ENCODE measurements at regions not wholly inside any gene's neighbourhood (a gene's known extent, or its start where the extent isn't known, plus 50 kb on each side); places are given as distances from the start of the nearest gene placed in this dataset.

GRCh38 chr2:11007331-11008264 lies 95.9 kb downstream of the KCNF1 start:
- DNase-seq: no peak
- no peak for ATAC-seq
- no peak overlapping the region for H3K27ac ChIP-seq
- intact Hi-C loops (cut with DNase I): no loop called here
- no peaks in the 10 kb centered on the region for H3K27me3 ChIP-seq (ENCODE audit: insufficient read depth in 3 of 3, low read length in 2 of 3)
- no peaks in the 10 kb centered on the region for H3K4me1 ChIP-seq
- no peaks in the 10 kb centered on the region for H3K9me3 ChIP-seq
- TF ChIP-seq CTCF (IDR thresholded peaks at IDR 0.05): no peak
- H3K36me3 ChIP-seq (ENCODE audit: insufficient read depth in 1 of 2, low read depth in 1 of 2): no peaks in the 10 kb centered on the region
- 92 to 94% (median 93%) methylated on average over 16 to 18 of the region's 18 CpGs for WGBS, 3 donors
- H3K4me3 ChIP-seq: no peak overlapping the region

GRCh38 chr2:11008773-11009172 lies 97.0 kb downstream of the KCNF1 start:
- no peak for TF ChIP-seq CTCF (IDR thresholded peaks at IDR 0.05)
- intact Hi-C loops (cut with DNase I): no loop called here
- H3K36me3 ChIP-seq (ENCODE audit: insufficient read depth in 1 of 2, low read depth in 1 of 2): no peaks in the 10 kb centered on the region
- no peak overlapping the region for H3K4me3 ChIP-seq
- DNase-seq (no peak), ATAC-seq (no peak)
- WGBS, 3 donors: 49 to 61% (median 58%) methylated on average over 4 of the region's 4 CpGs
- H3K4me1 ChIP-seq: no peaks in the 10 kb centered on the region
- H3K27ac ChIP-seq: no peak overlapping the region
- peaks cover 0 to 3% (median 0%) of the 10 kb centered on the region in 3 donors for H3K27me3 ChIP-seq (ENCODE audit: insufficient read depth in 3 of 3, low read length in 2 of 3)
- no peaks in the 10 kb centered on the region for H3K9me3 ChIP-seq

GRCh38 chr2:11009176-11009575 lies 97.4 kb downstream of the KCNF1 start:
- H3K4me1 ChIP-seq: no peaks in the 10 kb centered on the region
- H3K9me3 ChIP-seq: no peaks in the 10 kb centered on the region
- H3K27ac ChIP-seq: no peak overlapping the region
- H3K4me3 ChIP-seq: no peak overlapping the region
- WGBS, 3 donors: 90 to 95% (median 92%) methylated on average over 3 of the region's 3 CpGs
- TF ChIP-seq CTCF (IDR thresholded peaks at IDR 0.05): no peak
- H3K36me3 ChIP-seq (ENCODE audit: insufficient read depth in 1 of 2, low read depth in 1 of 2): no peaks in the 10 kb centered on the region
- intact Hi-C loops (cut with DNase I): no loop called here
- DNase-seq (no peak), ATAC-seq (no peak)
- peaks cover 0 to 4% (median 0%) of the 10 kb centered on the region in 3 donors for H3K27me3 ChIP-seq (ENCODE audit: insufficient read depth in 3 of 3, low read length in 2 of 3)

- 52 to 63% (median 54%) methylated on average over 6 of the region's 6 CpGs for whole genome bisulfite sequencing, 3 donors
Measured at GRCh38 chr2:11009891-11010290, 98.2 kb downstream of the KCNF1 start.

More at GRCh38 chr2:11009891-11010290, 98.2 kb downstream of the KCNF1 start:
- intact Hi-C loops (cut with DNase I): no loop called here
- no peaks in the 10 kb centered on the region for H3K4me1 ChIP-seq
- peaks cover 0 to 4% (median 0%) of the 10 kb centered on the region in 3 donors for H3K27me3 ChIP-seq (ENCODE audit: insufficient read depth in 3 of 3, low read length in 2 of 3)
- DNase-seq (no peak), ATAC-seq (no peak)
- no peak overlapping the region for H3K27ac ChIP-seq
- no peaks in the 10 kb centered on the region for H3K36me3 ChIP-seq (ENCODE audit: insufficient read depth in 1 of 2, low read depth in 1 of 2)
- no peaks in the 10 kb centered on the region for H3K9me3 ChIP-seq
- no peak overlapping the region for H3K4me3 ChIP-seq
- TF ChIP-seq CTCF (IDR thresholded peaks at IDR 0.05): no peak

Measured in psoas muscle (tissue), 7 donors.